Calu3 (cell line): ENCODE measurements at regions not wholly inside any gene's neighbourhood (a gene's known extent, or its start where the extent isn't known, plus 50 kb on each side); places are given as distances from the start of the nearest gene placed in this dataset.

Experiments
- BruUV-seq: library from RNA; stranded (reverse); fragments of 400-500 nt; replicated peaks from 2 replicates; lab custom pipeline; 2021; lab: Mats Ljungman, UMichigan
- CTCF ChIA-PET: fragments of 300-600 bp; sonication (Branson Sonifier 250); formaldehyde crosslinking; loops from one replicate; lab custom pipeline; 2022; ENCODE audit warnings: antibody characterized with exemption; lab: Charles Lee
- DNase-seq: peaks from one replicate; pipeline ENCODE4 v3.0.0; 2022
- H3K27ac Mint-ChIP-seq: one replicate; pipeline ENCODE4 v1.8.0; 2022; ENCODE audit warnings: mixed read lengths; ENCODE audit not compliant: unreplicated experiment
- H3K27me3 Mint-ChIP-seq: one replicate; pipeline ENCODE4 v1.8.0; 2022; ENCODE audit warnings: mixed read lengths; ENCODE audit not compliant: unreplicated experiment
- H3K36me3 Mint-ChIP-seq: one replicate; pipeline ENCODE4 v1.8.0; 2022; ENCODE audit warnings: mild to moderate bottlenecking, moderate library complexity, mixed read lengths; ENCODE audit not compliant: insufficient read depth, unreplicated experiment
- H3K4me1 Mint-ChIP-seq: one replicate; pipeline ENCODE4 v1.8.0; 2022; ENCODE audit warnings: mild to moderate bottlenecking, low read depth, mixed read lengths; ENCODE audit not compliant: unreplicated experiment
- H3K4me3 Mint-ChIP-seq: one replicate; pipeline ENCODE4 v1.8.0; 2022; ENCODE audit warnings: mild to moderate bottlenecking, low read depth, moderate library complexity, mixed read lengths; ENCODE audit not compliant: unreplicated experiment
- H3K9me3 Mint-ChIP-seq: one replicate; pipeline ENCODE4 v1.8.0; 2022; ENCODE audit warnings: low read depth, mixed read lengths; ENCODE audit not compliant: unreplicated experiment
- CTCF ChIP-seq: fragments of 200-600 bp; IDR thresholded peaks from one replicate; pipeline ENCODE4 v1.8.0; 2022; ENCODE audit warnings: antibody characterized with exemption; ENCODE audit not compliant: unreplicated experiment
- intact Hi-C: fragments of 100-400 bp; cut with micrococcal nuclease; formaldehyde crosslinking; loops from one replicate; pipeline ENCODE4 v1.10.0; 2022; ENCODE audit not compliant: unreplicated experiment

- no peaks in the 10 kb centered on the region for H3K27me3 Mint-ChIP-seq
- H3K4me3 Mint-ChIP-seq = no peak overlapping the region
- DNase-seq = no peak
- no peaks in the 10 kb centered on the region for H3K4me1 Mint-ChIP-seq
- TF ChIP-seq CTCF = no peak
- intact Hi-C loops = no loop called here
- no peaks in the 10 kb centered on the region for H3K36me3 Mint-ChIP-seq
- no TSS peak for BruUV-seq
- H3K9me3 Mint-ChIP-seq = peaks cover 15% of the 10 kb centered on the region
- H3K27ac Mint-ChIP-seq = no peak overlapping the region
- CTCF ChIA-PET = no interaction called here
Observed at GRCh38 chr22:48351376-48352085, 1476.1 kb downstream of the BRD1 start.

GRCh38 chr22:48350456-48350855, 1477.2 kb downstream of the BRD1 start:
- peaks cover 13% of the 10 kb centered on the region for H3K9me3 Mint-ChIP-seq
- no peaks in the 10 kb centered on the region for H3K4me1 Mint-ChIP-seq
- DNase-seq = no peak
- no peak overlapping the region for H3K4me3 Mint-ChIP-seq
- no peaks in the 10 kb centered on the region for H3K27me3 Mint-ChIP-seq
- no peak for TF ChIP-seq CTCF
- H3K27ac Mint-ChIP-seq = no peak overlapping the region
- no peaks in the 10 kb centered on the region for H3K36me3 Mint-ChIP-seq
- BruUV-seq = no TSS peak
- CTCF ChIA-PET = no interaction called here
- intact Hi-C loops = no loop called here

- H3K27ac Mint-ChIP-seq = no peak overlapping the region
- no peaks in the 10 kb centered on the region for H3K4me1 Mint-ChIP-seq
Observed at GRCh38 chr22:48348855-48349254, 1478.8 kb downstream of the BRD1 start.

GRCh38 chr22:48347311-48347710, 1480.4 kb downstream of the BRD1 start:
- H3K9me3 Mint-ChIP-seq = peaks cover 2% of the 10 kb centered on the region
- no peaks in the 10 kb centered on the region for H3K27me3 Mint-ChIP-seq
- intact Hi-C loops = no loop called here
- no peaks in the 10 kb centered on the region for H3K36me3 Mint-ChIP-seq
- no peaks in the 10 kb centered on the region for H3K4me1 Mint-ChIP-seq
- TF ChIP-seq CTCF = no peak
- DNase-seq = no peak
- no TSS peak for BruUV-seq
- H3K27ac Mint-ChIP-seq = no peak overlapping the region
- CTCF ChIA-PET = no interaction called here
- H3K4me3 Mint-ChIP-seq = no peak overlapping the region

More at GRCh38 chr22:48348855-48349254, 1478.8 kb downstream of the BRD1 start:
- peaks cover 9% of the 10 kb centered on the region for H3K9me3 Mint-ChIP-seq
- H3K27me3 Mint-ChIP-seq = no peaks in the 10 kb centered on the region
- intact Hi-C loops = no loop called here
- TF ChIP-seq CTCF = no peak
- BruUV-seq = no TSS peak
- DNase-seq = no peak
- H3K36me3 Mint-ChIP-seq = no peaks in the 10 kb centered on the region
- no peak overlapping the region for H3K4me3 Mint-ChIP-seq
- CTCF ChIA-PET = no interaction called here
